Breast epithelium (tissue), 3 donors: ENCODE measurements at regions not wholly inside any gene's neighbourhood (a gene's known extent, or its start where the extent isn't known, plus 50 kb on each side); places are given as distances from the start of the nearest gene placed in this dataset.

Source experiments
- POLR2A ChIP-seq: fragments of 450-650 bp; IDR thresholded peaks from one replicate; pipeline ENCODE4 v1.6.1; 2016; ENCODE audit warnings: antibody characterized with exemption, mild to moderate bottlenecking, moderate library complexity
- POLR2AphosphoS5 ChIP-seq, 3 donors: sonication (generic); formaldehyde crosslinking; IDR thresholded peaks; one replicate each; pipeline ENCODE4 v1.6.1; 2017; ENCODE audit warnings: antibody characterized with exemption in 3 of 3
- TF ChIP-seq, protein P1 (sequence below), 3 donors: fragments of 450-650 bp; IDR thresholded peaks; one replicate each; pipeline ENCODE4 v1.5.1; 2016 to 2017; ENCODE audit warnings: antibody characterized with exemption in 3 of 3, mild to moderate bottlenecking in 3 of 3, moderate library complexity in 3 of 3

DNA sequence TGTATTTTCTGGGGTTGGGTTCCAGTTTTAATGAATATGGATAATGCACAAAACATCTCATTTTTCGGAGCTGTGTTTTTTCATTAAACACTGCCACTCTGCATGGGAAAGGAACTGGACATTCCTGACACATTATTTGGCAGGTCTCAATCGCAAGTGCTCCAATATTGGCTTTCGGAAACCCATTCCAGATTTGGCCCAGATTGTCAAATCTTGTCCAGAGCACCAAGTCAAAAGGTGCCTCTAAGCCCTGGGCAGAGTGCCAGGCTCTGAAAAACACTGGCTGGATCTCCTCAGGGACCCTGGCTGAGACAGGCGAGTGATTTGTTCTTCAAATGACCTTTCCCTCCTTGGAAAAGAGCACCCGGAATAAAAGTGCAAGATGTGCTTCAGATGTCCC is 68.4 kb upstream of the MRPS6 start:
- no peak for TF ChIP-seq POLR2AphosphoS5 (IDR thresholded peaks at IDR 0.05)
- TF ChIP-seq, protein P1, sequence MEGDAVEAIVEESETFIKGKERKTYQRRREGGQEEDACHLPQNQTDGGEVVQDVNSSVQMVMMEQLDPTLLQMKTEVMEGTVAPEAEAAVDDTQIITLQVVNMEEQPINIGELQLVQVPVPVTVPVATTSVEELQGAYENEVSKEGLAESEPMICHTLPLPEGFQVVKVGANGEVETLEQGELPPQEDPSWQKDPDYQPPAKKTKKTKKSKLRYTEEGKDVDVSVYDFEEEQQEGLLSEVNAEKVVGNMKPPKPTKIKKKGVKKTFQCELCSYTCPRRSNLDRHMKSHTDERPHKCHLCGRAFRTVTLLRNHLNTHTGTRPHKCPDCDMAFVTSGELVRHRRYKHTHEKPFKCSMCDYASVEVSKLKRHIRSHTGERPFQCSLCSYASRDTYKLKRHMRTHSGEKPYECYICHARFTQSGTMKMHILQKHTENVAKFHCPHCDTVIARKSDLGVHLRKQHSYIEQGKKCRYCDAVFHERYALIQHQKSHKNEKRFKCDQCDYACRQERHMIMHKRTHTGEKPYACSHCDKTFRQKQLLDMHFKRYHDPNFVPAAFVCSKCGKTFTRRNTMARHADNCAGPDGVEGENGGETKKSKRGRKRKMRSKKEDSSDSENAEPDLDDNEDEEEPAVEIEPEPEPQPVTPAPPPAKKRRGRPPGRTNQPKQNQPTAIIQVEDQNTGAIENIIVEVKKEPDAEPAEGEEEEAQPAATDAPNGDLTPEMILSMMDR (IDR thresholded peaks at IDR 0.05) = no peak
- TF ChIP-seq POLR2A = no peak
